Progenitor cell of endocrine pancreas (in vitro differentiated cells): ENCODE measurements at regions not wholly inside any gene's neighbourhood (a gene's known extent, or its start where the extent isn't known, plus 50 kb on each side); places are given as distances from the start of the nearest gene placed in this dataset.

ENCODE experiments used
- DNase-seq: peaks from one replicate; pipeline ENCODE4 v3.0.0; 2021; ENCODE audit warnings: low spot score; ENCODE audit not compliant: unreplicated experiment
- H3K27ac Mint-ChIP-seq: 2 replicates; pipeline ENCODE4 v1.8.0; 2021; ENCODE audit warnings: mild to moderate bottlenecking, moderate library complexity, mixed read lengths
- H3K27me3 Mint-ChIP-seq: 2 replicates; pipeline ENCODE4 v1.8.0; 2021; ENCODE audit warnings: mixed read lengths
- H3K36me3 Mint-ChIP-seq: 2 replicates; pipeline ENCODE4 v1.8.0; 2022; ENCODE audit warnings: mixed read lengths; ENCODE audit not compliant: insufficient read depth
- H3K4me1 Mint-ChIP-seq: 2 replicates; pipeline ENCODE4 v1.8.0; 2021; ENCODE audit warnings: low read depth, mixed read lengths
- H3K4me3 Mint-ChIP-seq: 2 replicates; pipeline ENCODE4 v1.8.0; 2021; ENCODE audit warnings: low read depth, mild to moderate bottlenecking, moderate library complexity, mixed read lengths
- H3K9me3 Mint-ChIP-seq: 2 replicates; pipeline ENCODE4 v1.8.0; 2021; ENCODE audit warnings: low read depth, mixed read lengths
- CTCF ChIP-seq: fragments of 200-600 bp; sonication (generic); IDR thresholded peaks from one replicate; pipeline ENCODE4 v1.5.0; 2021; ENCODE audit warnings: antibody characterized with exemption, mild to moderate bottlenecking; ENCODE audit not compliant: unreplicated experiment

GRCh38 chr2:9105601-9106337 is 100.8 kb upstream of the ASAP2 start:
- DNase-seq = no peak
- H3K27ac Mint-ChIP-seq = no peak overlapping the region

GRCh38 chr2:9103663-9104277 is 100.3 kb upstream of the MBOAT2 start:
- H3K27ac Mint-ChIP-seq = no peak overlapping the region
- DNase-seq = no peak

More at GRCh38 chr2:9105601-9106337, 100.8 kb upstream of the ASAP2 start:
- no peaks in the 10 kb centered on the region for H3K9me3 Mint-ChIP-seq
- TF ChIP-seq CTCF = no peak
- no peak overlapping the region for H3K4me3 Mint-ChIP-seq
- no peaks in the 10 kb centered on the region for H3K36me3 Mint-ChIP-seq
- peaks cover 28% of the 10 kb centered on the region for H3K4me1 Mint-ChIP-seq
- peaks cover 3% of the 10 kb centered on the region for H3K27me3 Mint-ChIP-seq

GRCh38 chr2:9102861-9103662 is 99.6 kb upstream of the MBOAT2 start:
- H3K4me1 Mint-ChIP-seq = peaks cover 29% of the 10 kb centered on the region
- DNase-seq = no peak
- H3K27ac Mint-ChIP-seq = peak overlapping the region; percentile 30
- H3K27me3 Mint-ChIP-seq = peaks cover 13% of the 10 kb centered on the region
- no peak for TF ChIP-seq CTCF
- no peaks in the 10 kb centered on the region for H3K36me3 Mint-ChIP-seq
- peak overlapping the region; percentile 12 for H3K4me3 Mint-ChIP-seq
- H3K9me3 Mint-ChIP-seq = no peaks in the 10 kb centered on the region

More at GRCh38 chr2:9103663-9104277, 100.3 kb upstream of the MBOAT2 start:
- Mint-ChIP-seq H3K9me3 (no peaks in the 10 kb centered on the region), H3K36me3 (no peaks in the 10 kb centered on the region), H3K4me3 (no peak overlapping the region), H3K27me3 (peaks cover 11% of the 10 kb centered on the region), H3K4me1 (peaks cover 32% of the 10 kb centered on the region)
- no peak for TF ChIP-seq CTCF

GRCh38 chr2:9101763-9102425 is 98.4 kb upstream of the MBOAT2 start:
- peaks cover 14% of the 10 kb centered on the region for H3K27me3 Mint-ChIP-seq
- peaks cover 27% of the 10 kb centered on the region for H3K4me1 Mint-ChIP-seq
- H3K4me3 Mint-ChIP-seq = no peak overlapping the region
- no peaks in the 10 kb centered on the region for H3K9me3 Mint-ChIP-seq
- no peaks in the 10 kb centered on the region for H3K36me3 Mint-ChIP-seq
- H3K27ac Mint-ChIP-seq = no peak overlapping the region
- TF ChIP-seq CTCF = no peak
- DNase-seq = no peak
